ENCODE measurements at regions not wholly inside any gene's neighbourhood (a gene's known extent, or its start where the extent isn't known, plus 50 kb on each side); places are given as distances from the start of the nearest gene placed in this dataset.

DNA sequence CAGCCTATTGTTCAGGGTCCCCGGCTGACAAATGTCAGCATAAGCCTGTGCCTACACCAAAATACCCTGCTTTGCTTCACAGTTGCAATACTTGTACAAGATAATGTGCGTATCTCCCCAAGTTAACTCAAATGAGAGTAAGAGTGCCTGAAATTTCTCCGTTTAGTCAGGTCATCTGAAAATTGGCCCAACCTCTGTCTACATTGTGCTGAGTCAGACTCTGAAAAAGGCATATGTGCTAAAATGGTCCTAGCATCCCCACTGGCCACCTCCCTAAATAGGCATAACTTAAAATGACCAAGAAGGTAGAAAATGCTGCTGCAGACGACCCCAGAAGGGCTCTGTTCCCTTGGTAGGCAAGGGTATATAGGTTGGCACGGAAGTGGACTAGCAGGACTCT, 1653.8 kb upstream of the DDX18 start:
- TF ChIP-seq, protein P1, sequence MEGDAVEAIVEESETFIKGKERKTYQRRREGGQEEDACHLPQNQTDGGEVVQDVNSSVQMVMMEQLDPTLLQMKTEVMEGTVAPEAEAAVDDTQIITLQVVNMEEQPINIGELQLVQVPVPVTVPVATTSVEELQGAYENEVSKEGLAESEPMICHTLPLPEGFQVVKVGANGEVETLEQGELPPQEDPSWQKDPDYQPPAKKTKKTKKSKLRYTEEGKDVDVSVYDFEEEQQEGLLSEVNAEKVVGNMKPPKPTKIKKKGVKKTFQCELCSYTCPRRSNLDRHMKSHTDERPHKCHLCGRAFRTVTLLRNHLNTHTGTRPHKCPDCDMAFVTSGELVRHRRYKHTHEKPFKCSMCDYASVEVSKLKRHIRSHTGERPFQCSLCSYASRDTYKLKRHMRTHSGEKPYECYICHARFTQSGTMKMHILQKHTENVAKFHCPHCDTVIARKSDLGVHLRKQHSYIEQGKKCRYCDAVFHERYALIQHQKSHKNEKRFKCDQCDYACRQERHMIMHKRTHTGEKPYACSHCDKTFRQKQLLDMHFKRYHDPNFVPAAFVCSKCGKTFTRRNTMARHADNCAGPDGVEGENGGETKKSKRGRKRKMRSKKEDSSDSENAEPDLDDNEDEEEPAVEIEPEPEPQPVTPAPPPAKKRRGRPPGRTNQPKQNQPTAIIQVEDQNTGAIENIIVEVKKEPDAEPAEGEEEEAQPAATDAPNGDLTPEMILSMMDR (IDR thresholded peaks at IDR 0.05; ENCODE audit: low read depth, low read length, poor library complexity, severe bottlenecking), result no peak
- TF ChIP-seq EZH2phosphoT487 (IDR thresholded peaks at IDR 0.05; ENCODE audit: borderline replicate concordance, low read length), result no peak
